ENCODE measurements at regions not wholly inside any gene's neighbourhood (a gene's known extent, or its start where the extent isn't known, plus 50 kb on each side); places are given as distances from the start of the nearest gene placed in this dataset.

GRCh38 chr6:105986998-105987397, 99.1 kb upstream of the PRDM1 start:
- Mint-ChIP-seq H3K4me1 (peaks cover 34% of the 10 kb centered on the region), H3K27me3 (peaks cover 53% of the 10 kb centered on the region), H3K4me3 (peak overlapping the region; percentile 31)

GRCh38 chr6:105985816-105986632, 100.1 kb upstream of the PRDM1 start:
- ATAC-seq (no peak), DNase-seq (no peak)
- H3K4me1 Mint-ChIP-seq, result peaks cover 32% of the 10 kb centered on the region
- peaks cover 6% of the 10 kb centered on the region for H3K36me3 Mint-ChIP-seq (ENCODE audit: low read depth)
- no peaks in the 10 kb centered on the region for H3K9me3 ChIP-seq (ENCODE audit: control insufficient read depth, low read length, poor library complexity, severe bottlenecking)
- H3K27me3 Mint-ChIP-seq, result peaks cover 60% of the 10 kb centered on the region
- H3K4me3 Mint-ChIP-seq, result peak overlapping the region; percentile 41
- no peak overlapping the region for H3K27ac Mint-ChIP-seq

More at GRCh38 chr6:105986998-105987397, 99.1 kb upstream of the PRDM1 start:
- Mint-ChIP-seq H3K27ac (peak overlapping the region; percentile 19), H3K36me3 (ENCODE audit: low read depth) (peaks cover 3% of the 10 kb centered on the region)
- H3K9me3 ChIP-seq (ENCODE audit: control insufficient read depth, low read length, poor library complexity, severe bottlenecking), result no peaks in the 10 kb centered on the region
- DNase-seq (no peak), ATAC-seq (no peak)

GRCh38 chr6:105985098-105985815, 100.9 kb upstream of the PRDM1 start:
- DNase-seq, result no peak
- H3K9me3 ChIP-seq (ENCODE audit: control insufficient read depth, low read length, poor library complexity, severe bottlenecking), result no peaks in the 10 kb centered on the region
- H3K27ac Mint-ChIP-seq, result no peak overlapping the region
- no peak overlapping the region for H3K4me3 Mint-ChIP-seq
- H3K27me3 Mint-ChIP-seq, result peaks cover 61% of the 10 kb centered on the region
- peaks cover 34% of the 10 kb centered on the region for H3K4me1 Mint-ChIP-seq
- no peak for ATAC-seq
- H3K36me3 Mint-ChIP-seq (ENCODE audit: low read depth), result peaks cover 9% of the 10 kb centered on the region

- no peak overlapping the region for H3K27ac Mint-ChIP-seq
- H3K36me3 Mint-ChIP-seq (ENCODE audit: low read depth), result peaks cover 9% of the 10 kb centered on the region
- ATAC-seq (no peak), DNase-seq (no peak)
- no peaks in the 10 kb centered on the region for H3K9me3 ChIP-seq (ENCODE audit: control insufficient read depth, low read length, poor library complexity, severe bottlenecking)
- peaks cover 56% of the 10 kb centered on the region for H3K27me3 Mint-ChIP-seq
- peaks cover 29% of the 10 kb centered on the region for H3K4me1 Mint-ChIP-seq
- peak overlapping the region; percentile 26 for H3K4me3 Mint-ChIP-seq
Observed at GRCh38 chr6:105983763-105984162, 102.4 kb upstream of the PRDM1 start.

- no peaks in the 10 kb centered on the region for H3K9me3 ChIP-seq (ENCODE audit: control insufficient read depth, low read length, poor library complexity, severe bottlenecking)
- no peak for DNase-seq
- Mint-ChIP-seq H3K27ac (no peak overlapping the region), H3K4me3 (no peak overlapping the region), H3K27me3 (peaks cover 59% of the 10 kb centered on the region), H3K36me3 (ENCODE audit: low read depth) (peaks cover 9% of the 10 kb centered on the region), H3K4me1 (peaks cover 34% of the 10 kb centered on the region)
- ATAC-seq, result no peak
Observed at GRCh38 chr6:105982761-105983540, 103.2 kb upstream of the PRDM1 start.

GRCh38 chr6:105981888-105982358, 104.2 kb upstream of the PRDM1 start:
- H3K4me3 Mint-ChIP-seq, result peak overlapping the region; percentile 96

GRCh38 chr6:105981002-105981887, 104.9 kb upstream of the PRDM1 start:
- ATAC-seq (peak; percentile 88), DNase-seq (peak; percentile 27 to 52 (median 41))
- Mint-ChIP-seq H3K4me1 (peaks cover 28% of the 10 kb centered on the region), H3K4me3 (peak overlapping the region; percentile 96), H3K27ac (peak overlapping the region; percentile 89), H3K27me3 (peaks cover 49% of the 10 kb centered on the region), H3K36me3 (ENCODE audit: low read depth) (peaks cover 9% of the 10 kb centered on the region)
- H3K9me3 ChIP-seq (ENCODE audit: control insufficient read depth, low read length, poor library complexity, severe bottlenecking), result no peaks in the 10 kb centered on the region

More at GRCh38 chr6:105981888-105982358, 104.2 kb upstream of the PRDM1 start:
- no peaks in the 10 kb centered on the region for H3K9me3 ChIP-seq (ENCODE audit: control insufficient read depth, low read length, poor library complexity, severe bottlenecking)
- Mint-ChIP-seq H3K27ac (no peak overlapping the region), H3K27me3 (peaks cover 50% of the 10 kb centered on the region), H3K4me1 (peaks cover 32% of the 10 kb centered on the region), H3K36me3 (ENCODE audit: low read depth) (peaks cover 9% of the 10 kb centered on the region)
- DNase-seq, result no peak
- no peak for ATAC-seq

- peaks cover 33% of the 10 kb centered on the region for H3K27me3 Mint-ChIP-seq
- no peak for DNase-seq
- no peak for ATAC-seq
- no peak overlapping the region for H3K27ac Mint-ChIP-seq
- no peak overlapping the region for H3K4me3 Mint-ChIP-seq
- no peaks in the 10 kb centered on the region for H3K9me3 ChIP-seq (ENCODE audit: control insufficient read depth, low read length, poor library complexity, severe bottlenecking)
- peaks cover 6% of the 10 kb centered on the region for H3K36me3 Mint-ChIP-seq (ENCODE audit: low read depth)
- peaks cover 17% of the 10 kb centered on the region for H3K4me1 Mint-ChIP-seq
Observed at GRCh38 chr6:105978974-105979373, 107.2 kb upstream of the PRDM1 start.

GRCh38 chr6:105977934-105978504, 108.1 kb upstream of the PRDM1 start:
- Mint-ChIP-seq H3K27ac (no peak overlapping the region), H3K27me3 (peaks cover 31% of the 10 kb centered on the region), H3K36me3 (ENCODE audit: low read depth) (peaks cover 8% of the 10 kb centered on the region), H3K4me3 (no peak overlapping the region), H3K4me1 (peaks cover 17% of the 10 kb centered on the region)
- ATAC-seq, result no peak
- DNase-seq, result no peak
- no peaks in the 10 kb centered on the region for H3K9me3 ChIP-seq (ENCODE audit: control insufficient read depth, low read length, poor library complexity, severe bottlenecking)

- H3K9me3 ChIP-seq (ENCODE audit: control insufficient read depth, low read length, poor library complexity, severe bottlenecking), result peaks cover 3% of the 10 kb centered on the region
- Mint-ChIP-seq H3K36me3 (ENCODE audit: low read depth) (peaks cover 4% of the 10 kb centered on the region), H3K4me1 (peaks cover 8% of the 10 kb centered on the region), H3K27ac (no peak overlapping the region), H3K4me3 (no peak overlapping the region), H3K27me3 (peaks cover 15% of the 10 kb centered on the region)
- DNase-seq (no peak), ATAC-seq (no peak)
Observed at GRCh38 chr6:105974986-105975385, 111.2 kb upstream of the PRDM1 start.

- peaks cover 4% of the 10 kb centered on the region for H3K36me3 Mint-ChIP-seq (ENCODE audit: low read depth)
- H3K4me1 Mint-ChIP-seq, result peaks cover 2% of the 10 kb centered on the region
- DNase-seq, result no peak
Observed at GRCh38 chr6:105972440-105972839, 113.7 kb upstream of the PRDM1 start.

More at GRCh38 chr6:105972440-105972839, 113.7 kb upstream of the PRDM1 start:
- H3K9me3 ChIP-seq (ENCODE audit: control insufficient read depth, low read length, poor library complexity, severe bottlenecking), result peaks cover 3% of the 10 kb centered on the region
- H3K27ac Mint-ChIP-seq, result no peak overlapping the region
- peaks cover 7% of the 10 kb centered on the region for H3K27me3 Mint-ChIP-seq
- no peak for ATAC-seq
- H3K4me3 Mint-ChIP-seq, result no peak overlapping the region

Measured in T-helper 17 cell (primary cell).